Fibroblast of pulmonary artery (primary cell): ENCODE measurements at regions not wholly inside any gene's neighbourhood (a gene's known extent, or its start where the extent isn't known, plus 50 kb on each side); places are given as distances from the start of the nearest gene placed in this dataset.

Source experiments
- DNase-seq: peaks from one replicate; pipeline ENCODE4 v3.0.0-alpha.2; 2010; ENCODE audit warnings: low read depth
- H3K4me3 ChIP-seq: replicated peaks from 2 replicates; pipeline ENCODE4 v1.5.1; 2011; ENCODE audit warnings: low read depth, mild to moderate bottlenecking, control low read depth, low read length, moderate library complexity
- CTCF ChIP-seq: IDR thresholded peaks from 2 replicates; pipeline ENCODE4 v1.5.1; 2011; ENCODE audit warnings: mild to moderate bottlenecking, control low read depth, low read length, inconsistent platforms; ENCODE audit errors: missing control alignments

GRCh38 chr2:19786408-19787058, 115.2 kb downstream of the TTC32 start:
- H3K4me3 ChIP-seq, result no peak overlapping the region
- no peak for TF ChIP-seq CTCF
- DNase-seq, result peak; percentile 83

- no peak for DNase-seq
Observed at GRCh38 chr2:19785867-19786266, 115.9 kb downstream of the TTC32 start.

GRCh38 chr2:19785447-19785846, 116.3 kb downstream of the TTC32 start:
- no peak for TF ChIP-seq CTCF
- H3K4me3 ChIP-seq, result no peak overlapping the region
- DNase-seq, result peak; percentile 76

More at GRCh38 chr2:19785867-19786266, 115.9 kb downstream of the TTC32 start:
- no peak for TF ChIP-seq CTCF
- H3K4me3 ChIP-seq, result no peak overlapping the region

DNA sequence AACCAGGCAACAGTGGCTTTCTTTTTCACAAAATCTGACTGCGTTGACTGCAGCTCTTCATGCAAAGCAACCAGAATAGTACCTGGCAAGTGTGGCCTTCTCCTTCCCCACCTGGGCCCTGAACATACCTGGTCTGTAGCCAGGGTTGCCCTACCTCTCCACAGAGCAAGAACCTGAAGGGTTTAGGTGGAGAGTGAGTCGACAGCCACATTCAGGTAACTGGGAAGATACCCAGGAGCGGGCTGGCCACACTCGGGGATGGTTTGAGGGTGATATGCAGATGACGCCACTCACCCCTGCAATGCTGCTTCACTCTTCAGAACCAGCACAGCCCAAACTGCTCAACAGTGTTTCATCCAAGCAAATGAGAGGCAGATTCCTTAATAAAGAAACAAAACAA, 117.3 kb downstream of the TTC32 start:
- no peak for TF ChIP-seq CTCF
- no peak overlapping the region for H3K4me3 ChIP-seq
- no peak for DNase-seq

DNA sequence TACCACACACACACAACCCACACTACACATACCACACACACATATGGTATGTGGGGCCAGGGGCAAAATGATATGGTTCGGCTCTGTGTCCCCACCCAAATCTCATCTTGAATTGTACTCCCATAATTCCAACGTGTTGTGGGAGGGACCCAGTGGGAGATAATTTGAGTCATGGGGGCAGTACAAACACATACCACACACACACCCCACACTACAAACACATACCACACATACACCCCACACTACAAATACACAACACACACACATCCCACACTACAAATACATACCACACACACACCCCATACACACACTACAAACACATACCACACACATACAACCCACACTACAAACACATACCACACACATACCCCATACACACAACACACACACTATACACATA, 117.8 kb downstream of the TTC32 start:
- no peak for TF ChIP-seq CTCF

GRCh38 chr2:19776941-19777514, 124.8 kb downstream of the TTC32 start:
- DNase-seq, result no peak
- TF ChIP-seq CTCF, result no peak
- no peak overlapping the region for H3K4me3 ChIP-seq

More for the DNA sequence above, 117.8 kb downstream of the TTC32 start:
- H3K4me3 ChIP-seq, result no peak overlapping the region
- no peak for DNase-seq

DNA sequence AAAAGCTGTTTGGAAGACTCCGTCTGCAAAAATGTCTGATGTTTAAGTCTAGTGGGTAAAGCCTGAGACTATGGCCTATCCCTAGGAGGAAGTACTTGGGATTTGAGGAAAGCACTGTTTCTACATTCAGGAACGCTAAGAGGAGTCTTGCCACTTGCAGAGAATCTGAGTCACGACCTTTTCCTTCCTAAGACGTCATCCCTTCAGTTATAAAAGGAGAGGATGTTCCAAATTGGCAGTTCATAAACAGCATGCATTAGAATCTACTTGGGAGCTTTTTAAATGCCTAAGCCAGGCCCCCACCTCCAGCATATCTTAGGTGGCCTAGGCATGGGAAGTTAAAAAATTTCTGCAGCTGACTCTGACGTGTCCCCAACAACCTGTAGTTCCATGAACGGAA, 125.9 kb downstream of the TTC32 start:
- no peak for TF ChIP-seq CTCF
- no peak overlapping the region for H3K4me3 ChIP-seq
- DNase-seq, result peak; percentile 82
